Nephron progenitor cell (in vitro differentiated cells): ENCODE measurements at regions not wholly inside any gene's neighbourhood (a gene's known extent, or its start where the extent isn't known, plus 50 kb on each side); places are given as distances from the start of the nearest gene placed in this dataset.

Experiments used
- DNase-seq: peaks from one replicate; pipeline ENCODE4 v3.0.0; 2021
- H3K27ac Mint-ChIP-seq: 2 replicates; pipeline ENCODE4 v1.8.0; 2021; ENCODE audit warnings: mild to moderate bottlenecking, moderate library complexity, mixed read lengths
- H3K27me3 Mint-ChIP-seq: 2 replicates; pipeline ENCODE4 v1.8.0; 2021; ENCODE audit warnings: mild to moderate bottlenecking, low read depth, mixed read lengths; ENCODE audit not compliant: poor library complexity
- H3K36me3 Mint-ChIP-seq: 2 replicates; pipeline ENCODE4 v1.8.0; 2021; ENCODE audit warnings: low read depth, mixed read lengths
- H3K4me1 Mint-ChIP-seq: 2 replicates; pipeline ENCODE4 v1.8.0; 2021; ENCODE audit warnings: mixed read lengths
- H3K4me3 Mint-ChIP-seq: 2 replicates; pipeline ENCODE4 v1.8.0; 2021; ENCODE audit warnings: mild to moderate bottlenecking, moderate library complexity, mixed read lengths
- H3K9me3 Mint-ChIP-seq: 2 replicates; pipeline ENCODE4 v1.8.0; 2021; ENCODE audit warnings: mild to moderate bottlenecking, moderate library complexity, mixed read lengths
- TF ChIP-seq, protein P1 (sequence below): fragments of 200-600 bp; sonication (generic); IDR thresholded peaks from 2 replicates; pipeline ENCODE4 v1.5.0; 2021; ENCODE audit warnings: antibody characterized with exemption

DNA sequence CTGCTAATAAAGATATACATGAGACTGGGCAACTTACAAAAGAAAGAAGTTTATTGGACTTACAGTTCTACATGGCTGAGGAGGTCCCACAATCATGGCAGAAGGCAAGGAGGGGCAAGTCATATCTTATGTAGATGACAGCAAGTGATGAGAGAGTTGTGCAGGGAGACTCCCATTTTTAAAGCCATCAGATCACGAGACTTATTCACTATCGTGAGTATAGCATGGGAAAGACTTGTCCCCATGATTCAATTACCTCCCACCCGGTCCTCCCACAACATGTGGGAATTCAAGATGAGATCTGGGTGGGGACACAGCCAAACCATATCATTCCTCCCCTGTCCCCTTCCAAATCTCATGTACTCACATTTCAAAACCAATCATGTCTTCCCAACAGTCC, 50.9 kb upstream of the GRID2 start:
- H3K9me3 Mint-ChIP-seq: peaks cover 33% of the 10 kb centered on the region
- H3K27me3 Mint-ChIP-seq: peaks cover 4% of the 10 kb centered on the region
- TF ChIP-seq, protein P1, sequence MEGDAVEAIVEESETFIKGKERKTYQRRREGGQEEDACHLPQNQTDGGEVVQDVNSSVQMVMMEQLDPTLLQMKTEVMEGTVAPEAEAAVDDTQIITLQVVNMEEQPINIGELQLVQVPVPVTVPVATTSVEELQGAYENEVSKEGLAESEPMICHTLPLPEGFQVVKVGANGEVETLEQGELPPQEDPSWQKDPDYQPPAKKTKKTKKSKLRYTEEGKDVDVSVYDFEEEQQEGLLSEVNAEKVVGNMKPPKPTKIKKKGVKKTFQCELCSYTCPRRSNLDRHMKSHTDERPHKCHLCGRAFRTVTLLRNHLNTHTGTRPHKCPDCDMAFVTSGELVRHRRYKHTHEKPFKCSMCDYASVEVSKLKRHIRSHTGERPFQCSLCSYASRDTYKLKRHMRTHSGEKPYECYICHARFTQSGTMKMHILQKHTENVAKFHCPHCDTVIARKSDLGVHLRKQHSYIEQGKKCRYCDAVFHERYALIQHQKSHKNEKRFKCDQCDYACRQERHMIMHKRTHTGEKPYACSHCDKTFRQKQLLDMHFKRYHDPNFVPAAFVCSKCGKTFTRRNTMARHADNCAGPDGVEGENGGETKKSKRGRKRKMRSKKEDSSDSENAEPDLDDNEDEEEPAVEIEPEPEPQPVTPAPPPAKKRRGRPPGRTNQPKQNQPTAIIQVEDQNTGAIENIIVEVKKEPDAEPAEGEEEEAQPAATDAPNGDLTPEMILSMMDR: no peak

DNA sequence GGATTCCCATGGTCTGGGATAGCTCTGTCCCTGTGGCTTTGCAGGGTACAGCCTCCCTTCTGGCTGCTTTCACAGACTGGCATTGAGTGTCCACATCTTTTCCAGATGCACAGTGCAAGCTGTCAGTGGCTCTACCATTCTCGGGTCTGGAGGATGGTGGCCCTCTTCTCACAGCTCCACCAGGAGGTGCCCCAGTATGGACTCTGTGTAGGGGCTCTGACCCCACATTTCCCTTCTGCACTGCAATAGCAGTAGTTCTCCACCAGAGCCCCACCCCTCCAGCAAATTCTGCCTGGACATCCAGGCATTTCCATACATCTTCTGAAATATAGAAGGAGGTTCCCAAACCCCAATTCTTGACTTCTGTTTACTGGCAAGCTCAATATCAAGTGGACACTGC, 50.2 kb upstream of the GRID2 start:
- TF ChIP-seq, protein P1: no peak
- DNase-seq: no peak
- H3K4me3 Mint-ChIP-seq: no peak overlapping the region
- peaks cover 33% of the 10 kb centered on the region for H3K9me3 Mint-ChIP-seq
- H3K4me1 Mint-ChIP-seq: no peaks in the 10 kb centered on the region
- H3K27ac Mint-ChIP-seq: no peak overlapping the region
- no peaks in the 10 kb centered on the region for H3K36me3 Mint-ChIP-seq
- H3K27me3 Mint-ChIP-seq: peaks cover 4% of the 10 kb centered on the region

More for the DNA sequence above, 50.9 kb upstream of the GRID2 start:
- no peak for DNase-seq
- Mint-ChIP-seq H3K27ac (no peak overlapping the region), H3K4me3 (no peak overlapping the region), H3K4me1 (no peaks in the 10 kb centered on the region), H3K36me3 (no peaks in the 10 kb centered on the region)
